ENCODE measurements at regions not wholly inside any gene's neighbourhood (a gene's known extent, or its start where the extent isn't known, plus 50 kb on each side); places are given as distances from the start of the nearest gene placed in this dataset.
"Not testable (repeated sequence)": the region's sequence is repeated elsewhere in the genome, so short reads cannot be mapped to it uniquely, and the experiment has no call there.

- H3K36me3 ChIP-seq (ENCODE audit: control insufficient read depth, insufficient read depth, low read length); H3K4me3 ChIP-seq (replicated peaks; ENCODE audit: low read depth, low read length); DNase-seq (ENCODE audit: extremely low read depth, insufficient read length); H3K27me3 ChIP-seq (replicated peaks; ENCODE audit: control insufficient read depth, insufficient read depth, low read length): not testable (repeated sequence)
Measured at GRCh38 chr20:29516847-29517246, 1740.6 kb upstream of the DEFB115 start.

GRCh38 chr20:29519610-29520241 is 1737.7 kb upstream of the DEFB115 start:
- H3K27me3 ChIP-seq (replicated peaks; ENCODE audit: control insufficient read depth, insufficient read depth, low read length); DNase-seq (ENCODE audit: extremely low read depth, insufficient read length); H3K4me3 ChIP-seq (replicated peaks; ENCODE audit: low read depth, low read length); H3K36me3 ChIP-seq (ENCODE audit: control insufficient read depth, insufficient read depth, low read length): not testable (repeated sequence)
- TF ChIP-seq, protein P1, sequence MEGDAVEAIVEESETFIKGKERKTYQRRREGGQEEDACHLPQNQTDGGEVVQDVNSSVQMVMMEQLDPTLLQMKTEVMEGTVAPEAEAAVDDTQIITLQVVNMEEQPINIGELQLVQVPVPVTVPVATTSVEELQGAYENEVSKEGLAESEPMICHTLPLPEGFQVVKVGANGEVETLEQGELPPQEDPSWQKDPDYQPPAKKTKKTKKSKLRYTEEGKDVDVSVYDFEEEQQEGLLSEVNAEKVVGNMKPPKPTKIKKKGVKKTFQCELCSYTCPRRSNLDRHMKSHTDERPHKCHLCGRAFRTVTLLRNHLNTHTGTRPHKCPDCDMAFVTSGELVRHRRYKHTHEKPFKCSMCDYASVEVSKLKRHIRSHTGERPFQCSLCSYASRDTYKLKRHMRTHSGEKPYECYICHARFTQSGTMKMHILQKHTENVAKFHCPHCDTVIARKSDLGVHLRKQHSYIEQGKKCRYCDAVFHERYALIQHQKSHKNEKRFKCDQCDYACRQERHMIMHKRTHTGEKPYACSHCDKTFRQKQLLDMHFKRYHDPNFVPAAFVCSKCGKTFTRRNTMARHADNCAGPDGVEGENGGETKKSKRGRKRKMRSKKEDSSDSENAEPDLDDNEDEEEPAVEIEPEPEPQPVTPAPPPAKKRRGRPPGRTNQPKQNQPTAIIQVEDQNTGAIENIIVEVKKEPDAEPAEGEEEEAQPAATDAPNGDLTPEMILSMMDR (IDR thresholded peaks at IDR 0.05; ENCODE audit: insufficient read depth, low read length, poor library complexity, severe bottlenecking) = peak; percentile 42

GRCh38 chr20:29533566-29534177 is 1723.8 kb upstream of the DEFB115 start:
- H3K27me3 ChIP-seq (replicated peaks; ENCODE audit: control insufficient read depth, insufficient read depth, low read length); H3K36me3 ChIP-seq (ENCODE audit: control insufficient read depth, insufficient read depth, low read length); DNase-seq (ENCODE audit: extremely low read depth, insufficient read length); H3K4me3 ChIP-seq (replicated peaks; ENCODE audit: low read depth, low read length): not testable (repeated sequence)
- TF ChIP-seq, protein P1 (IDR thresholded peaks at IDR 0.05; ENCODE audit: insufficient read depth, low read length, poor library complexity, severe bottlenecking) = peak; percentile 14

- H3K4me3 ChIP-seq (replicated peaks; ENCODE audit: low read depth, low read length); H3K27me3 ChIP-seq (replicated peaks; ENCODE audit: control insufficient read depth, insufficient read depth, low read length): not testable (repeated sequence)
Measured at GRCh38 chr20:29566901-29567635, 1690.4 kb upstream of the DEFB115 start.

GRCh38 chr20:29567671-29568070 is 1689.8 kb upstream of the DEFB115 start:
- DNase-seq (ENCODE audit: extremely low read depth, insufficient read length); H3K27me3 ChIP-seq (replicated peaks; ENCODE audit: control insufficient read depth, insufficient read depth, low read length); H3K4me3 ChIP-seq (replicated peaks; ENCODE audit: low read depth, low read length); H3K36me3 ChIP-seq (ENCODE audit: control insufficient read depth, insufficient read depth, low read length): not testable (repeated sequence)

More at GRCh38 chr20:29566901-29567635, 1690.4 kb upstream of the DEFB115 start:
- not testable (repeated sequence) for DNase-seq (ENCODE audit: extremely low read depth, insufficient read length); H3K36me3 ChIP-seq (ENCODE audit: control insufficient read depth, insufficient read depth, low read length)

- H3K36me3 ChIP-seq (ENCODE audit: control insufficient read depth, insufficient read depth, low read length) = not testable (repeated sequence)
Measured at GRCh38 chr20:29570126-29570525, 1687.3 kb upstream of the DEFB115 start.

GRCh38 chr20:29589530-29589929 is 1667.9 kb upstream of the DEFB115 start:
- H3K4me3 ChIP-seq (replicated peaks; ENCODE audit: low read depth, low read length); DNase-seq (ENCODE audit: extremely low read depth, insufficient read length); H3K27me3 ChIP-seq (replicated peaks; ENCODE audit: control insufficient read depth, insufficient read depth, low read length); H3K36me3 ChIP-seq (ENCODE audit: control insufficient read depth, insufficient read depth, low read length): not testable (repeated sequence)

More at GRCh38 chr20:29570126-29570525, 1687.3 kb upstream of the DEFB115 start:
- DNase-seq (ENCODE audit: extremely low read depth, insufficient read length); H3K27me3 ChIP-seq (replicated peaks; ENCODE audit: control insufficient read depth, insufficient read depth, low read length); H3K4me3 ChIP-seq (replicated peaks; ENCODE audit: low read depth, low read length): not testable (repeated sequence)

- not testable (repeated sequence) for DNase-seq (ENCODE audit: extremely low read depth, insufficient read length); H3K36me3 ChIP-seq (ENCODE audit: control insufficient read depth, insufficient read depth, low read length); H3K27me3 ChIP-seq (replicated peaks; ENCODE audit: control insufficient read depth, insufficient read depth, low read length); H3K4me3 ChIP-seq (replicated peaks; ENCODE audit: low read depth, low read length)
Measured at GRCh38 chr20:29604163-29604562, 1653.3 kb upstream of the DEFB115 start.

- not testable (repeated sequence) for DNase-seq (ENCODE audit: extremely low read depth, insufficient read length); H3K36me3 ChIP-seq (ENCODE audit: control insufficient read depth, insufficient read depth, low read length); H3K27me3 ChIP-seq (replicated peaks; ENCODE audit: control insufficient read depth, insufficient read depth, low read length); H3K4me3 ChIP-seq (replicated peaks; ENCODE audit: low read depth, low read length)
Measured at GRCh38 chr20:29606171-29606570, 1651.3 kb upstream of the DEFB115 start.

GRCh38 chr20:29629395-29629794 is 1628.1 kb upstream of the DEFB115 start:
- not testable (repeated sequence) for H3K4me3 ChIP-seq (replicated peaks; ENCODE audit: low read depth, low read length); H3K27me3 ChIP-seq (replicated peaks; ENCODE audit: control insufficient read depth, insufficient read depth, low read length); H3K36me3 ChIP-seq (ENCODE audit: control insufficient read depth, insufficient read depth, low read length); DNase-seq (ENCODE audit: extremely low read depth, insufficient read length)

All from GM06990 (cell line).